T47D (cell line): ENCODE measurements at regions not wholly inside any gene's neighbourhood (a gene's known extent, or its start where the extent isn't known, plus 50 kb on each side); places are given as distances from the start of the nearest gene placed in this dataset.

Experiments
- DNase-seq, 2 experiments: peaks; one replicate each; pipeline versions ENCODE4 v3.0.0 to v3.0.0-alpha.2; 2011 to 2012; ENCODE audit warnings: low read depth in 1 of 2, low spot score in 1 of 2
- JUND ChIP-seq: IDR thresholded peaks from 2 replicates; pipeline ENCODE4 v1.6.1; 2012; ENCODE audit warnings: low read depth
- in situ Hi-C: cut with HindIII; loops from 2 replicates; pipeline ENCODE4 v1.10.0; 2016; ENCODE audit warnings: low sequenced_read_pairs, low pct_unique_long_range_greater_than_20kb

DNA sequence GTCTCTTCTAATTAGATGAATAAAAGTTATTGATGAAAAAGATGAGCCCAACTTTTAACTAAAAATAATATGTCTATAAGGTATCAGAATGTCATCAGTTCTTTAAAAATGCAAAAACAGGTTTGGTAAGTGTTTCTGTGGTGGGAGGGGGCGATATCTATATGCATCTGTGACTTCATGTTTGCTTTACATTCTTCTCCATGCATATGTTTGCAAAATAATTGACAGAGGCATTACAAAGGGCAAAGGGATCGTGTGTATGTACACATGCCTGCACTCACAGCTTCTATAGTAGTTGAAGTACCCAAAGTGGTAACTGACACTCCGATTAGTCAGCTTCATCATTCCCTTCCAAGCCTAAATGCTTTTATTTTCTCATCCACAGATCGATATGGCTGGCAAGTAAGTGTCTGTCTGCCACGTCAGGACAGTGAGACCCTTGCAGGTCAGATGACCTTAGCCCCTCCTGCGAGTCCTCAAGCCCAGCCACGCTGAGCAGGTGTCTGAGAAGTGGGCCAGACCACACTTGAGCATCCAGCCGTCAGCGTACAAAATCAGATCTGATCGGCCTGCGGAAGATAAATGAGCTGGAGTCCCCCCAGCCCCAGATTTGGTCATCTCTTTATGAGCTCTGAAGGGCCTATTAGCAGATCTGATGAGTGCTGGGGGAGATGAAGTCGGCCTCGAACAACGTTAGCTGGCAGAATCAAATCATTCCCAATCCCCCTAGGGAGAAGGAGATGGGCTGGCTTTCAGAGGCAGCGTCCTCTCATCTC is 369.1 kb downstream of the MAFB start:
- TF ChIP-seq JUND = no peak
- in situ Hi-C loops = no loop called here
- DNase-seq = peak; percentile 28 to 80

DNA sequence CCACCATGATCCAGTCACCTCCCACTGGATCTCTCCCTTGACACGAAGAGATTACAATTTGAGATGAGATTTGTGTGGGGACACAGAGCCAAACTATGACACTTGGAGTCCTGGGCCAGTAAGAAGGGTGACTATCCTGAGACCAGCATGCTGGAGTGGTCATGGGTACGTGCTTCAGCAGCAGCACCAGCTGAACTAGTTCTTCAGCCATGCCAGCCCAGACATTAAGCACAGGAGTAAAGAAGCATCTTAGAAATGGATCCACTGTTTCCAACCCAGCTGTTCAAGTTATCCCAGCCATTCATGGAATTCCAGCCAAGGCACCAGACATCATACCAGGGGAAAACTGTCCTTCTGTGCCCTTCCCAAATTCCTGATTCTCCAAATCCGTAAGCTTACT is 370.0 kb downstream of the MAFB start:
- no peak for TF ChIP-seq JUND
- in situ Hi-C loops = no loop called here
- DNase-seq = no peak

GRCh38 chr20:40317156-40317790 is 371.8 kb downstream of the MAFB start:
- DNase-seq = peak in 1 of 2 experiments; percentile 65
- in situ Hi-C loops = no loop called here
- no peak for TF ChIP-seq JUND

DNA sequence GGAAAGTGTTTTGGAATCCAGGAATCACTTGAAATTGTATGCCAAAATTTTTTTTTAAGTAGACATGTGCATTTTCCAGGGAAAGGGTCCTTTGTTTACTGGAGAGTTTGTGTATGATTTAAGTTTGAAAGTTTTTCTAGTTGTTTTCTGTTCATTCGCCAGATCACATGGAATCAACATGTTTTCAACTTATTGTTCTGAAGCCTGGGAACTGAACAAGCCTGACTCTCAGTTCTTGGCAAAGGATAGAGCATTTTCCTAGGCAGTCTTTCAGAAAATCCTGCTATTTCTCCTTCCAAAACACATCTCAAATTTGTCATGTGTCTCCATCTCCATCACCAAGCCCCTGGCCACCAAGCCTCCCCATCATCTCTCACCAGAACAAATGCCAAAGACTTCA is 374.8 kb downstream of the MAFB start:
- in situ Hi-C loops = no loop called here
- TF ChIP-seq JUND = no peak
- DNase-seq = no peak

DNA sequence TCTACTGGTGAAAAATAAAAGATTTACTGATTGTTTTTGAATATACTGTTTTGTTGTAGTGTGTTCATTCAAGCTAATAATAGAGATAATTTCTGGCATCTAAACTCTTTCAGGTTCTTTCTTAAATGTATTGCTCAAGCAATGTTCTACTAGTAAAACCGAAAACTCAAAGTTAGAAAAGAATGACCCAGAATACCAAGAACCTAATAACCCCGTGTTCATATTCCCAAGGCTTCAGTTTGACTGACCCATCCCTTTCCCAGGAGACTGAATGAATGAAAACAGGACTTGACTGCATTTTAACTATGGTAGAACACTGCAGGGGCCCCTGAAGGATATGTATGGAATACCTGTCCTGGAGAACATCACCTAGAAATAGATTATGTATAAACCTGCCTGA is 375.3 kb downstream of the MAFB start:
- in situ Hi-C loops = no loop called here
- no peak for DNase-seq
- TF ChIP-seq JUND = no peak

- no peak for TF ChIP-seq JUND
- in situ Hi-C loops = no loop called here
- no peak for DNase-seq
These were observed 379.3 kb downstream of the MAFB start for GRCh38 chr20:40309731-40310130.

- in situ Hi-C loops = no loop called here
- DNase-seq = no peak
- TF ChIP-seq JUND = no peak
These were observed 381.0 kb downstream of the MAFB start for GRCh38 chr20:40307997-40308396.

DNA sequence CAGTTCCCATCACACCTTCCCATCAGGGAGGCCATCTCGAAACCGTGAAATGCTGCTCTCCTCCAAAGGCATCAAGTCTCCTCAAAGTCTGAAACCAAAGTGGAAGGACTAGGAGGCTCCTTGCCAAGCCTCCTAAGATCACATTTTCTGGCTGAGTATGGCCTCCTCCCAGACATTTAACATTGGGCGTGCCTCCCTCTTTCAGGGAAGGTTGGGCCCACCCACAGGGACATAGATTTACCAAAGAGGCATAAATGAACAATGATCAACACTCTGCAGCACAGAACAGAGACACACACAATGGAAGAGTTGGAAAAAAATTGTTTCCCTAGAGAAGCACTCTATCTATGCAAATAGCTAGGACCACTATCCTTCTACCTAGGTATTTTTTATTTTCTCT is 381.8 kb downstream of the MAFB start:
- in situ Hi-C loops = no loop called here
- TF ChIP-seq JUND = no peak
- DNase-seq = no peak

DNA sequence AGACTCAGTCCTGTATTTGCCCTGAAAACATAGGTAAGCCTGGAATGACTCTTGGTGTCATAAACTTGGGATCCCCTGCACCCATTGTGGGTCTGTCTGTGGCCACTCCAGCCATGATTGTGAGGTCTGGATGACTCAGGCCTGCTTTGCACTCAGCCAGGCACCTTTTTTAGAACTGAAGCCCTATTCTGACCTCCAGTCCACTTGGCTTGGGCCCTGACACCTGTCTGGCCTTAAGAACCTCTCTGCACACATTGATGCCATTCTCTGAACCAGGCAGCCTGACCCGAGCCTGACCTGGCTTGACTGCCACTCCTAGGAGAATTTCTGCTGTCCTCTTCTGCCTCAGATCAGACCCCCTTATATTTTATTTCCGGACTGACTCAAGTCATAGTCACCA is 383.7 kb downstream of the MAFB start:
- in situ Hi-C loops = no loop called here
- no peak for TF ChIP-seq JUND
- no peak for DNase-seq

- no peak for DNase-seq
- TF ChIP-seq JUND = no peak
- in situ Hi-C loops = no loop called here
These were observed 384.9 kb downstream of the MAFB start for GRCh38 chr20:40304119-40304613.

DNA sequence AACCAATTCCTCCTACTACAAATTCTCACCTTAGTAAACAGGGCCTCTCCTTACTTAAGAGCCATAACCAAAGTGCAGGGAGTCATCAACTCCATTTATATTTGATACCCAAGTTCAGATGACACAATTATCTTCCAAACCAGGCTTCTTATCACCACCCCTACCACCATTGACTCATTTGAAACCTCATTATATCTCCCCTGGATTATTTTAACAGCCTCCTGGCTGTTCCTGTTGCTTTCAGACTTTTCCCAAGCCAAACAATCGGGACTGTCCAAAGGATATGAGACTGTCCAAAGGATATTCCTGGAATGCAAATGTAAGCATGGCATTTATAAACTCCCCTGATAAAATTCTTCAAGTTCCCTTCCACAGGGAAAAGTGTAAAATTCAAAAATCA is 394.3 kb downstream of the MAFB start:
- in situ Hi-C loops = no loop called here
- TF ChIP-seq JUND = no peak
- no peak for DNase-seq

GRCh38 chr20:40294175-40294574 is 394.9 kb downstream of the MAFB start:
- in situ Hi-C loops = no loop called here
- no peak for TF ChIP-seq JUND
- no peak for DNase-seq

DNA sequence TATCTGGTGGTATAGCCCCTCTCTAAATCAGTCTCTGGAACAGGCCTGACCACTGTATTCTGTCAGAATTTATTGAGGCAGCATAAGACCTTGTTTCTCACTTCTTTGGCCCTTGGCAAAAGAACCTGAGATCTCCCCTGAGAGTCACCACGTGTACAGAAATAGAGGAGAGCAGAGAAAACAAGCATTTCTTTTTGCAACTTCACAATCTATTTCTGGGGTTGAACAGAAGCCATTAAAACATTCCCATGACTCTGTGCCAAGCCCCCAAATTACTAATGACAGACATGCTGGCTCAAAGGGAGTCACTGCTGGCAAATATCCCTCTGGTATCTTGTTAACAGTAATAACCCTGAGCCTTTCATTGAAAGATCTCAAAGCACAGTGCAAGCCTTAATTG is 395.3 kb downstream of the MAFB start:
- no peak for DNase-seq
- in situ Hi-C loops = no loop called here
- no peak for TF ChIP-seq JUND
